OCI-LY7 (cell line): ENCODE measurements at regions not wholly inside any gene's neighbourhood (a gene's known extent, or its start where the extent isn't known, plus 50 kb on each side); places are given as distances from the start of the nearest gene placed in this dataset.

Source experiments
- EZH2phosphoT487 ChIP-seq: fragments of 200-600 bp; sonication (generic); IDR thresholded peaks from 2 replicates; pipeline ENCODE4 v1.6.1; 2018; ENCODE audit warnings: low read depth, borderline replicate concordance, mild to moderate bottlenecking, mixed run types, antibody characterized with exemption, low read length, moderate library complexity, mixed read lengths
- TF ChIP-seq, protein P1 (sequence below): fragments of 200-600 bp; sonication (generic); conservative IDR thresholded peaks from 2 replicates; pipeline ENCODE4 v1.5.1; 2014; ENCODE audit warnings: mild to moderate bottlenecking, antibody characterized with exemption, low read length, moderate library complexity, mixed read lengths

- TF ChIP-seq, protein P1, sequence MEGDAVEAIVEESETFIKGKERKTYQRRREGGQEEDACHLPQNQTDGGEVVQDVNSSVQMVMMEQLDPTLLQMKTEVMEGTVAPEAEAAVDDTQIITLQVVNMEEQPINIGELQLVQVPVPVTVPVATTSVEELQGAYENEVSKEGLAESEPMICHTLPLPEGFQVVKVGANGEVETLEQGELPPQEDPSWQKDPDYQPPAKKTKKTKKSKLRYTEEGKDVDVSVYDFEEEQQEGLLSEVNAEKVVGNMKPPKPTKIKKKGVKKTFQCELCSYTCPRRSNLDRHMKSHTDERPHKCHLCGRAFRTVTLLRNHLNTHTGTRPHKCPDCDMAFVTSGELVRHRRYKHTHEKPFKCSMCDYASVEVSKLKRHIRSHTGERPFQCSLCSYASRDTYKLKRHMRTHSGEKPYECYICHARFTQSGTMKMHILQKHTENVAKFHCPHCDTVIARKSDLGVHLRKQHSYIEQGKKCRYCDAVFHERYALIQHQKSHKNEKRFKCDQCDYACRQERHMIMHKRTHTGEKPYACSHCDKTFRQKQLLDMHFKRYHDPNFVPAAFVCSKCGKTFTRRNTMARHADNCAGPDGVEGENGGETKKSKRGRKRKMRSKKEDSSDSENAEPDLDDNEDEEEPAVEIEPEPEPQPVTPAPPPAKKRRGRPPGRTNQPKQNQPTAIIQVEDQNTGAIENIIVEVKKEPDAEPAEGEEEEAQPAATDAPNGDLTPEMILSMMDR = no peak
- no peak for TF ChIP-seq EZH2phosphoT487
Measured at GRCh38 chr1:69494221-69494620, 73.5 kb upstream of the LRRC7 start.
